Endothelial cell of umbilical vein (primary cell): ENCODE measurements at regions not wholly inside any gene's neighbourhood (a gene's known extent, or its start where the extent isn't known, plus 50 kb on each side); places are given as distances from the start of the nearest gene placed in this dataset.

Experiments used
- BruUV-seq: library from RNA; stranded (reverse); fragments of 400-500 nt; replicated peaks from 2 replicates; lab custom pipeline; 2021; lab: Mats Ljungman, UMichigan
- CTCF ChIA-PET: fragments of 300-600, 350-600 bp; sonication (Branson Sonifier 250); formaldehyde crosslinking; loops from one replicate; lab custom pipeline; 2021; ENCODE audit warnings: antibody characterized with exemption, inconsistent platforms; lab: Charles Lee
- POLR2A ChIA-PET: fragments of 300-600, 350-600 bp; sonication (Branson Sonifier 250); formaldehyde crosslinking; loops from one replicate; lab custom pipeline; 2021; ENCODE audit warnings: antibody characterized with exemption, inconsistent platforms; lab: Charles Lee
- DNase-seq: peaks from one replicate; pipeline ENCODE4 v3.0.0-alpha.2; 2011; ENCODE audit warnings: low read depth, low spot score
- FAIRE-seq: peaks from 2 replicates; lab custom pipeline; 2011; peaks lifted over from hg19 to GRCh38; lab: Jason Lieb, UNC
- H2AFZ ChIP-seq: 2 replicates; pipeline ENCODE4 v1.6.0; 2012; ENCODE audit warnings: low read depth, low read length, control low read depth, inconsistent platforms
- H3K27ac ChIP-seq: 2 replicates; pipeline ENCODE4 v1.5.1; 2011; ENCODE audit warnings: low read depth, mild to moderate bottlenecking, control low read depth, low read length, moderate library complexity; ENCODE audit not compliant: insufficient read depth
- H3K27me3 ChIP-seq, 2 experiments: 2 replicates each; pipeline versions ENCODE4 v1.6.0 to v1.6.1; 2011; ENCODE audit warnings: low read length in 2 of 2, mixed read lengths in 1 of 2; ENCODE audit not compliant: control insufficient read depth in 2 of 2, insufficient read depth in 2 of 2
- H3K36me3 ChIP-seq, 2 experiments: 2 replicates in 1 of 2; 3 replicates in 1 of 2; pipeline ENCODE4 v1.5.1; 2011; ENCODE audit warnings: low read length in 2 of 2, mild to moderate bottlenecking in 1 of 2, moderate library complexity in 1 of 2; ENCODE audit not compliant: control insufficient read depth in 2 of 2, insufficient read depth in 2 of 2; ENCODE audit errors: extremely low read depth in 1 of 2
- H3K4me1 ChIP-seq: 3 replicates; pipeline ENCODE4 v1.5.1; 2011; ENCODE audit warnings: mild to moderate bottlenecking, low read length; ENCODE audit not compliant: control insufficient read depth, insufficient read depth; ENCODE audit errors: extremely low read depth
- H3K4me2 ChIP-seq: 2 replicates; pipeline ENCODE4 v1.6.1; 2011; ENCODE audit warnings: low read length, control low read depth, mixed read lengths; ENCODE audit not compliant: insufficient read depth
- H3K4me3 ChIP-seq, 3 experiments: fragments of 200-600 bp in 1 of 3; sonication (generic), shearing (Covaris generic) in 1 of 3; replicated peaks in 1 of 3; 2 replicates each; pipeline ENCODE4 v1.5.1; 2011 to 2016; ENCODE audit warnings: control low read depth in 3 of 3, low read length in 3 of 3, mild to moderate bottlenecking in 2 of 3, inconsistent platforms in 1 of 3, low read depth in 1 of 3, moderate library complexity in 1 of 3; ENCODE audit not compliant: insufficient read depth in 1 of 3
- H3K79me2 ChIP-seq: 2 replicates; pipeline ENCODE4 v1.6.0; 2012; ENCODE audit warnings: low read length, inconsistent platforms; ENCODE audit not compliant: control insufficient read depth, insufficient read depth
- H3K9ac ChIP-seq: replicated peaks from 2 replicates; pipeline ENCODE3; 2011; ENCODE audit warnings: low read length, control low read depth; ENCODE audit not compliant: insufficient read depth; ENCODE audit errors: extremely low read depth
- H3K9me1 ChIP-seq: replicated peaks from 3 replicates; pipeline ENCODE4 v1.6.0; 2011; ENCODE audit warnings: mild to moderate bottlenecking, low read length; ENCODE audit not compliant: control insufficient read depth, insufficient read depth; ENCODE audit errors: extremely low read depth
- H3K9me3 ChIP-seq: replicated peaks from 2 replicates; pipeline ENCODE4 v1.5.1; 2012; ENCODE audit warnings: low read length, inconsistent platforms; ENCODE audit not compliant: control insufficient read depth, insufficient read depth
- H4K20me1 ChIP-seq: replicated peaks from 2 replicates; pipeline ENCODE3; 2011; ENCODE audit warnings: mild to moderate bottlenecking, low read length; ENCODE audit not compliant: control insufficient read depth, insufficient read depth; ENCODE audit errors: extremely low read depth
- EZH2 ChIP-seq: IDR thresholded peaks from 2 replicates; pipeline ENCODE4 v1.6.1; 2012; ENCODE audit warnings: borderline replicate concordance, low read depth, mild to moderate bottlenecking, moderate library complexity, low read length, inconsistent platforms; ENCODE audit not compliant: severe bottlenecking
- FOS ChIP-seq: IDR thresholded peaks from 2 replicates; pipeline ENCODE4 v1.6.1; 2011; ENCODE audit warnings: mild to moderate bottlenecking, low read length, moderate library complexity, borderline replicate concordance; ENCODE audit not compliant: insufficient read depth
- GATA2 ChIP-seq: IDR thresholded peaks from 2 replicates; pipeline ENCODE4 v1.7.0; 2011; ENCODE audit warnings: low read depth, mild to moderate bottlenecking, moderate library complexity, mixed read lengths, low read length; ENCODE audit not compliant: insufficient read length, insufficient read depth
- JUN ChIP-seq: IDR thresholded peaks from 2 replicates; pipeline ENCODE4 v1.6.1; 2011; ENCODE audit warnings: borderline replicate concordance, low read depth; ENCODE audit not compliant: insufficient read length, insufficient read depth
- MYC ChIP-seq: IDR thresholded peaks from one replicate; pipeline ENCODE4 v1.6.1; 2011; ENCODE audit warnings: mild to moderate bottlenecking, low read depth, low read length
- POLR2A ChIP-seq: IDR thresholded peaks from 2 replicates; pipeline ENCODE4 v1.6.1; 2012; ENCODE audit warnings: low read depth, mild to moderate bottlenecking, control low read depth, low read length
- POLR2AphosphoS5 ChIP-seq: IDR thresholded peaks from 2 replicates; pipeline ENCODE4 v1.6.1; 2012; ENCODE audit warnings: low read depth, mild to moderate bottlenecking, control low read depth, low read length, moderate library complexity; ENCODE audit not compliant: insufficient read depth
- dilution Hi-C: fragments of 300-500 bp; cut with MboI; formaldehyde crosslinking; loops from one replicate; pipeline ENCODE4 v1.15.0; 2019; ENCODE audit warnings: low sequenced_read_pairs; ENCODE audit not compliant: extremely low pct_ligation_motif_present
- intact Hi-C: fragments of 100-400 bp; cut with micrococcal nuclease; formaldehyde crosslinking; loops from one replicate; pipeline ENCODE4 v1.10.0; 2022
- TF ChIP-seq, protein P1 (sequence below): IDR thresholded peaks from 2 replicates; pipeline ENCODE4 v1.6.1; 2011; ENCODE audit not compliant: insufficient read depth, insufficient read length
- TF ChIP-seq, protein P2 (sequence below), 2 donors: IDR thresholded peaks; 1 replicate in 1 of 2; 2 replicates in 1 of 2; pipeline ENCODE4 v1.5.1; 2011; ENCODE audit warnings: low read length in 2 of 2, mild to moderate bottlenecking in 2 of 2, moderate library complexity in 2 of 2, control low read depth in 1 of 2, inconsistent platforms in 1 of 2, low read depth in 1 of 2; ENCODE audit not compliant: insufficient read depth in 1 of 2; ENCODE audit errors: extremely low read depth in 1 of 2

DNA sequence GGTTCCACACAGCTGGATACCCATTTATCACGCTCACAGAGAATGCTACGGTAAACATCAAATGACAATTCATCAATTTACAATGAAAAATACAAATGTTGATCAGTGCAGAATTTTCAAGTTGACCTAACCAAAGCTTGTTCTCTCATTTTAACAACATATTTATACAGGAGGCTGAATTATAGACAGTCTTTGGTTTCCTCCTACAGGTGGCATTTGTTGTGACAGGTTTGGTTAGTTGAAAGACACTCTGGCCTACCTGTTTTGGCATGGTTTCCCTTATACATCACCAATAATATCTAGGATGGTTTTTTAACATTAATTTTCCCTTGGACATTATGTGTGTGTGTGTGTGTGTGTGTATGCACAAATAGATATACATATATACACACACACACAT, 642.5 kb upstream of the MMS22L start:
- H3K36me3 ChIP-seq = no peaks in the 10 kb centered on the region
- no peaks in the 10 kb centered on the region for H3K9me3 ChIP-seq
- TF ChIP-seq EZH2 = no peak
- TF ChIP-seq, protein P1, sequence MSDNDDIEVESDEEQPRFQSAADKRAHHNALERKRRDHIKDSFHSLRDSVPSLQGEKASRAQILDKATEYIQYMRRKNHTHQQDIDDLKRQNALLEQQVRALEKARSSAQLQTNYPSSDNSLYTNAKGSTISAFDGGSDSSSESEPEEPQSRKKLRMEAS = no peak
- TF ChIP-seq GATA2 = no peak
- no peak for TF ChIP-seq POLR2A
- no peak for TF ChIP-seq MYC
- no peak for TF ChIP-seq FOS
- CTCF ChIA-PET = no interaction called here
- no peak overlapping the region for H3K9ac ChIP-seq
- no peak overlapping the region for H2AFZ ChIP-seq
- POLR2A ChIA-PET = no interaction called here
- H3K27ac ChIP-seq = no peak overlapping the region
- no TSS peak for BruUV-seq
- H3K4me2 ChIP-seq = no peak overlapping the region
- no peaks in the 10 kb centered on the region for H3K9me1 ChIP-seq
- FAIRE-seq (no peak), DNase-seq (no peak)
- no peaks in the 10 kb centered on the region for H3K4me1 ChIP-seq
- no peak overlapping the region for H3K4me3 ChIP-seq
- no peaks in the 10 kb centered on the region for H3K79me2 ChIP-seq
- dilution Hi-C loops (no loop called here), intact Hi-C loops (no loop called here)
- H3K27me3 ChIP-seq = no peaks in the 10 kb centered on the region
- H4K20me1 ChIP-seq = no peaks in the 10 kb centered on the region

DNA sequence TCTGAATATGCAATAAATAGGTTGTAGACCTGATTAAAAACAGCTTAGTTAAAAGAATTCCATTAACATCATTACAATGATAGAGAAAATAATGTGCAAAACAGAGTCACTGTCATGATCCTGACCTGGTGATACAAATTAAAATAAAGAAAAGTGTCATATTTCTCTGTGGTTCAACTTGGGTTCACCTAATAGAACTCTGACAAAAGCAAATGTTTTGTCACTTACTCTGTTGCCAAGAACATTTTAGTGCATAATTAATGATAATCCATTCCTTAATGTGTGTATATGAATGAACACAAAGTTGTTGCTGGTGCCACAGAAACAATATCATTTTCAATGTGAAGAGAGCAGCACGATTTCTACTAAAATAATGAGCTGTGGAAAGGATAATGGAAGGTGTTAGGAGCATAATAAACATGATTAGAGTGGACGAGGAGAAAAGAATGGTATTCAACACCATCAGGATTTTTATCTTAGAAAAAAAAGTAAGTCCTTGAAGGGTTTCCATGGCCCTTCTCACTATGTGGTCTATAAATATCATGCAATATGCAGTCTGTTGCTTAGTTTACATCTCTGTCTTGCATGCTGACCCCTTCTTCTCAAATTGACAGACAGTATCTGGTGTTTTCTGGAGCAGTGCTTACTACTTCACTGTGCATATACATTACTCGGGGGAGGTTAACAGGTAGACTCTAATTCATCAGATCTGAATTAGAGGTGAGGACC, 656.6 kb upstream of the MMS22L start:
- TF ChIP-seq, protein P2, sequence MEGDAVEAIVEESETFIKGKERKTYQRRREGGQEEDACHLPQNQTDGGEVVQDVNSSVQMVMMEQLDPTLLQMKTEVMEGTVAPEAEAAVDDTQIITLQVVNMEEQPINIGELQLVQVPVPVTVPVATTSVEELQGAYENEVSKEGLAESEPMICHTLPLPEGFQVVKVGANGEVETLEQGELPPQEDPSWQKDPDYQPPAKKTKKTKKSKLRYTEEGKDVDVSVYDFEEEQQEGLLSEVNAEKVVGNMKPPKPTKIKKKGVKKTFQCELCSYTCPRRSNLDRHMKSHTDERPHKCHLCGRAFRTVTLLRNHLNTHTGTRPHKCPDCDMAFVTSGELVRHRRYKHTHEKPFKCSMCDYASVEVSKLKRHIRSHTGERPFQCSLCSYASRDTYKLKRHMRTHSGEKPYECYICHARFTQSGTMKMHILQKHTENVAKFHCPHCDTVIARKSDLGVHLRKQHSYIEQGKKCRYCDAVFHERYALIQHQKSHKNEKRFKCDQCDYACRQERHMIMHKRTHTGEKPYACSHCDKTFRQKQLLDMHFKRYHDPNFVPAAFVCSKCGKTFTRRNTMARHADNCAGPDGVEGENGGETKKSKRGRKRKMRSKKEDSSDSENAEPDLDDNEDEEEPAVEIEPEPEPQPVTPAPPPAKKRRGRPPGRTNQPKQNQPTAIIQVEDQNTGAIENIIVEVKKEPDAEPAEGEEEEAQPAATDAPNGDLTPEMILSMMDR (IDR thresholded peaks at IDR 0.05; ENCODE audit: extremely low read depth in 1 of 2, insufficient read depth in 1 of 2, low read depth in 1 of 2, low read length in 2 of 2) = no peak
- TF ChIP-seq MYC (no peak), JUN (no peak), POLR2AphosphoS5 (no peak), EZH2 (no peak), POLR2A (no peak), FOS (no peak), GATA2 (no peak)
- TF ChIP-seq, protein P1 = no peak
- Histone ChIP-seq H4K20me1 (no peaks in the 10 kb centered on the region), H3K9ac (no peak overlapping the region), H3K9me3 (no peaks in the 10 kb centered on the region), H3K36me3 (no peaks in the 10 kb centered on the region), H2AFZ (no peak overlapping the region), H3K4me1 (no peaks in the 10 kb centered on the region), H3K4me2 (no peak overlapping the region), H3K27me3 (no peaks in the 10 kb centered on the region), H3K9me1 (no peaks in the 10 kb centered on the region), H3K27ac (no peak overlapping the region), H3K4me3 (no peak overlapping the region), H3K79me2 (no peaks in the 10 kb centered on the region)
- CTCF ChIA-PET = no interaction called here
- BruUV-seq = no TSS peak
- FAIRE-seq (no peak), DNase-seq (no peak)
- POLR2A ChIA-PET = no interaction called here
- intact Hi-C loops (no loop called here), dilution Hi-C loops (no loop called here)
